ENCODE measurements at regions not wholly inside any gene's neighbourhood (a gene's known extent, or its start where the extent isn't known, plus 50 kb on each side); places are given as distances from the start of the nearest gene placed in this dataset.

DNA sequence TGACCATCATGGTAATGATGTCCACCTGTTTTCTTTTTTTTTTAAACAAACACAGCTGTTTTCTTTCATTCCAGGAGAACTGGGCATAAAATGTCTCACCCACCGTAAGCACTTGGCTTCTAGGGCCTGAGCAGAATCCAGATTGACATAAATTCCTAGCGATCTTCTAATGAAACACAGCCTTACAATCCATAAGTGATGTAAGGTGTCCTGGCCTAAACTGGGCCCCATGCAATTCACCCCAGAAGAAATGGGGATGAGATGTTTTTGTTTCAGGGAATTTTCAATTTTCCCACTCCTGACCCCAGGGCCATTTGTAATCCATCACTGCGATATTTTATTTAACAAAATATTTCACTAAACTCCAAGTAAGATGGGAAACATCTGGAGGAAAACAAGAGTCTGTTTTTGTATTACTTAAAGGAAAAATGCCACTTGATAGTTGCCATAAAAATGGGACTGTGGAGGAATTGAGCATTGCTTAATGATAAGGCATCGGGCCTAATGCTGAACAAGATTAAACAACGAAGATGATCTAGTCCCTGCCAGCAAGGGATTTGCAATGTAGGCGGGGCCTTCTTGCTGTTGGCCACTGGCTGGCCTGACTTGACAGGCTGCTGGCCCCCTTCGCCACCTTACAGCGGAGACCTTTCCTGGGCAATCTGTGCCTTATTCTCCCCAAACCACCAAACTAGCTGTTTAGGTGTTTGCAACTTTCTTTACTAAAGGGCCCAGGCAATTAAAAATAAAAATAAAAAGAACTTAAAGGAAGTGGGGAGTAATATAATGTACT lies 183.7 kb downstream of the CD109 start:
- no peak for TF ChIP-seq CTCF (conservative IDR thresholded peaks at IDR 0.05; ENCODE audit: low read depth, low read length)
- H3K4me3 ChIP-seq (ENCODE audit: low read depth, low read length), result no peak overlapping the region
- DNase-seq (ENCODE audit: low read depth), result no peak

GRCh38 chr6:73878403-73878802 lies 182.4 kb downstream of the CD109 start:
- DNase-seq (ENCODE audit: low read depth), result no peak
- TF ChIP-seq CTCF (conservative IDR thresholded peaks at IDR 0.05; ENCODE audit: low read depth, low read length), result no peak

More at GRCh38 chr6:73878403-73878802, 182.4 kb downstream of the CD109 start:
- H3K4me3 ChIP-seq (ENCODE audit: low read depth, low read length), result no peak overlapping the region
